Karpas-422 (cell line): ENCODE measurements at regions not wholly inside any gene's neighbourhood (a gene's known extent, or its start where the extent isn't known, plus 50 kb on each side); places are given as distances from the start of the nearest gene placed in this dataset.
"Not testable (repeated sequence)": the region's sequence is repeated elsewhere in the genome, so short reads cannot be mapped to it uniquely, and the experiment has no call there.

Experiments used
- DNase-seq: peaks from one replicate; pipeline ENCODE4 v3.0.0-alpha.2; 2015
- H2AFZ ChIP-seq: fragments of 200-600 bp; sonication (generic); 2 replicates; pipeline ENCODE4 v1.6.1; 2014; ENCODE audit warnings: antibody characterized with exemption, low read length, mixed read lengths
- H3K27ac ChIP-seq: fragments of 200-600 bp; sonication (generic); 2 replicates; pipeline ENCODE4 v1.5.1; 2014; ENCODE audit warnings: mild to moderate bottlenecking, low read length, moderate library complexity
- H3K27me3 ChIP-seq: fragments of 200-600 bp; sonication (generic); 2 replicates; pipeline ENCODE4 v1.6.1; 2014; ENCODE audit warnings: low read length, mixed read lengths
- H3K36me3 ChIP-seq: fragments of 200-600 bp; sonication (generic); 2 replicates; pipeline ENCODE4 v1.6.1; 2014; ENCODE audit warnings: low read length, mixed read lengths; ENCODE audit not compliant: insufficient read depth
- H3K4me1 ChIP-seq: fragments of 200-600 bp; sonication (generic); 2 replicates; pipeline ENCODE4 v1.6.1; 2014; ENCODE audit warnings: mild to moderate bottlenecking, low read length, mixed read lengths
- H3K4me2 ChIP-seq: fragments of 200-600 bp; sonication (generic); 2 replicates; pipeline ENCODE4 v1.6.1; 2014; ENCODE audit warnings: low read length, low read depth, mild to moderate bottlenecking; ENCODE audit not compliant: poor library complexity, severe bottlenecking
- H3K4me3 ChIP-seq: fragments of 200-600 bp; sonication (generic); 2 replicates; pipeline ENCODE4 v1.5.1; 2014; ENCODE audit warnings: mild to moderate bottlenecking, antibody characterized with exemption, low read length, mixed read lengths
- H3K79me2 ChIP-seq: fragments of 200-600 bp; sonication (generic); 2 replicates; pipeline ENCODE4 v1.6.1; 2014; ENCODE audit warnings: mild to moderate bottlenecking, low read length, mixed read lengths
- H3K9ac ChIP-seq: fragments of 200-600 bp; sonication (generic); 2 replicates; pipeline ENCODE4 v1.6.0; 2014; ENCODE audit warnings: low read length
- H3K9me2 ChIP-seq: fragments of 200-600 bp; sonication (generic), shearing (Covaris generic); replicated peaks from 2 replicates; pipeline ENCODE4 v1.6.0; 2014; ENCODE audit warnings: mild to moderate bottlenecking, low read length, moderate library complexity; ENCODE audit not compliant: insufficient read depth
- H3K9me3 ChIP-seq: fragments of 300-700, 200-600 bp; sonication (generic); 2 replicates; pipeline ENCODE4 v1.6.1; 2014; ENCODE audit warnings: low read length, mixed read lengths
- H4K20me1 ChIP-seq: fragments of 200-600 bp; sonication (generic); 2 replicates; pipeline ENCODE4 v1.6.1; 2014; ENCODE audit warnings: mild to moderate bottlenecking, antibody characterized with exemption, low read length, low read depth; ENCODE audit not compliant: insufficient read depth

- no peaks in the 10 kb centered on the region for H4K20me1 ChIP-seq
- H2AFZ ChIP-seq: no peak overlapping the region
- H3K9ac ChIP-seq: no peak overlapping the region
- no peaks in the 10 kb centered on the region for H3K36me3 ChIP-seq
- no peak for DNase-seq
- no peaks in the 10 kb centered on the region for H3K27me3 ChIP-seq
- peaks cover 28% of the 10 kb centered on the region for H3K9me3 ChIP-seq
- no peaks in the 10 kb centered on the region for H3K79me2 ChIP-seq
- no peak overlapping the region for H3K27ac ChIP-seq
- no peak overlapping the region for H3K4me3 ChIP-seq
- H3K9me2 ChIP-seq: no peaks in the 10 kb centered on the region
- no peaks in the 10 kb centered on the region for H3K4me1 ChIP-seq
- H3K4me2 ChIP-seq: no peak overlapping the region
These were observed 55.7 kb upstream of the FAT3 start for GRCh38 chr11:92168936-92169335.

- H3K4me3 ChIP-seq: no peak overlapping the region
- peaks cover 41% of the 10 kb centered on the region for H3K9me3 ChIP-seq
- no peaks in the 10 kb centered on the region for H4K20me1 ChIP-seq
- H3K9me2 ChIP-seq: no peaks in the 10 kb centered on the region
- no peak overlapping the region for H3K9ac ChIP-seq
- no peaks in the 10 kb centered on the region for H3K27me3 ChIP-seq
- DNase-seq: no peak
- no peaks in the 10 kb centered on the region for H3K79me2 ChIP-seq
- H3K4me2 ChIP-seq: no peak overlapping the region
- H3K27ac ChIP-seq: no peak overlapping the region
- no peaks in the 10 kb centered on the region for H3K4me1 ChIP-seq
- H2AFZ ChIP-seq: no peak overlapping the region
- no peaks in the 10 kb centered on the region for H3K36me3 ChIP-seq
These were observed 57.0 kb upstream of the FAT3 start for GRCh38 chr11:92167571-92167970.

GRCh38 chr11:92166335-92166734 lies 58.3 kb upstream of the FAT3 start:
- no peak overlapping the region for H3K9ac ChIP-seq
- H2AFZ ChIP-seq: no peak overlapping the region
- H3K27ac ChIP-seq: no peak overlapping the region

GRCh38 chr11:92163879-92164278 lies 60.7 kb upstream of the FAT3 start:
- no peak overlapping the region for H3K4me3 ChIP-seq

More at GRCh38 chr11:92166335-92166734, 58.3 kb upstream of the FAT3 start:
- Histone ChIP-seq H3K4me3 (no peak overlapping the region), H3K9me3 (peaks cover 41% of the 10 kb centered on the region), H3K36me3 (no peaks in the 10 kb centered on the region), H3K4me2 (no peak overlapping the region), H3K9me2 (no peaks in the 10 kb centered on the region), H3K4me1 (no peaks in the 10 kb centered on the region), H4K20me1 (no peaks in the 10 kb centered on the region), H3K79me2 (no peaks in the 10 kb centered on the region), H3K27me3 (no peaks in the 10 kb centered on the region)
- DNase-seq: no peak

GRCh38 chr11:92162776-92163175 lies 61.8 kb upstream of the FAT3 start:
- no peaks in the 10 kb centered on the region for H3K4me1 ChIP-seq
- peaks cover 31% of the 10 kb centered on the region for H3K9me3 ChIP-seq
- H3K27me3 ChIP-seq: no peaks in the 10 kb centered on the region
- H3K4me2 ChIP-seq: no peak overlapping the region
- no peak overlapping the region for H2AFZ ChIP-seq
- H3K9me2 ChIP-seq: no peaks in the 10 kb centered on the region
- no peak for DNase-seq
- H3K9ac ChIP-seq: no peak overlapping the region
- H4K20me1 ChIP-seq: no peaks in the 10 kb centered on the region
- H3K36me3 ChIP-seq: no peaks in the 10 kb centered on the region
- H3K27ac ChIP-seq: no peak overlapping the region
- no peaks in the 10 kb centered on the region for H3K79me2 ChIP-seq
- H3K4me3 ChIP-seq: no peak overlapping the region

More at GRCh38 chr11:92163879-92164278, 60.7 kb upstream of the FAT3 start:
- Histone ChIP-seq H3K9ac (no peak overlapping the region), H2AFZ (no peak overlapping the region), H3K27ac (no peak overlapping the region), H3K9me3 (peaks cover 38% of the 10 kb centered on the region), H3K36me3 (no peaks in the 10 kb centered on the region), H3K4me1 (no peaks in the 10 kb centered on the region), H3K9me2 (no peaks in the 10 kb centered on the region), H4K20me1 (no peaks in the 10 kb centered on the region), H3K27me3 (no peaks in the 10 kb centered on the region), H3K4me2 (no peak overlapping the region), H3K79me2 (no peaks in the 10 kb centered on the region)
- no peak for DNase-seq

- no peaks in the 10 kb centered on the region for H3K79me2 ChIP-seq
- H3K4me1 ChIP-seq: no peaks in the 10 kb centered on the region
- H3K36me3 ChIP-seq: no peaks in the 10 kb centered on the region
- H3K4me3 ChIP-seq: no peak overlapping the region
- no peak overlapping the region for H3K4me2 ChIP-seq
- no peaks in the 10 kb centered on the region for H3K9me2 ChIP-seq
- H3K9me3 ChIP-seq: peaks cover 17% of the 10 kb centered on the region
- no peak for DNase-seq
- H3K27me3 ChIP-seq: no peaks in the 10 kb centered on the region
- no peak overlapping the region for H2AFZ ChIP-seq
- no peak overlapping the region for H3K27ac ChIP-seq
- no peak overlapping the region for H3K9ac ChIP-seq
- H4K20me1 ChIP-seq: no peaks in the 10 kb centered on the region
These were observed 64.7 kb upstream of the FAT3 start for GRCh38 chr11:92159931-92160330.

GRCh38 chr11:92157390-92157789 lies 67.2 kb upstream of the FAT3 start:
- H4K20me1 ChIP-seq, H3K4me2 ChIP-seq, H3K9me3 ChIP-seq, H3K79me2 ChIP-seq, H3K27ac ChIP-seq, H3K4me3 ChIP-seq, H3K36me3 ChIP-seq, H3K4me1 ChIP-seq, H3K9ac ChIP-seq, H3K9me2 ChIP-seq, H2AFZ ChIP-seq, H3K27me3 ChIP-seq, DNase-seq: not testable (repeated sequence)

GRCh38 chr11:92154611-92155010 lies 70.0 kb upstream of the FAT3 start:
- 0 out of 2 replicates have a peak, but pooled peaks cover 2% of the 10 kb centered on the region for H3K9me2 ChIP-seq
- H3K27ac ChIP-seq: no peak overlapping the region
- H4K20me1 ChIP-seq: no peaks in the 10 kb centered on the region
- peaks cover 3% of the 10 kb centered on the region; the same call in 1 of the 2 replicates for H3K9me3 ChIP-seq
- no peak for DNase-seq
- H3K4me3 ChIP-seq: no peak overlapping the region
- H3K27me3 ChIP-seq: no peaks in the 10 kb centered on the region
- no peaks in the 10 kb centered on the region for H3K4me1 ChIP-seq
- H3K9ac ChIP-seq: no peak overlapping the region
- no peaks in the 10 kb centered on the region for H3K79me2 ChIP-seq
- H3K36me3 ChIP-seq: no peaks in the 10 kb centered on the region
- no peak overlapping the region for H3K4me2 ChIP-seq
- no peak overlapping the region for H2AFZ ChIP-seq

- Histone ChIP-seq H3K79me2 (no peaks in the 10 kb centered on the region), H2AFZ (no peak overlapping the region), H4K20me1 (no peaks in the 10 kb centered on the region), H3K27ac (no peak overlapping the region), H3K36me3 (no peaks in the 10 kb centered on the region), H3K9me3 (peaks cover 3% of the 10 kb centered on the region; the same call in 1 of the 2 replicates), H3K9me2 (0 out of 2 replicates have a peak, but pooled peaks cover 2% of the 10 kb centered on the region), H3K9ac (no peak overlapping the region), H3K27me3 (no peaks in the 10 kb centered on the region), H3K4me2 (no peak overlapping the region), H3K4me1 (no peaks in the 10 kb centered on the region), H3K4me3 (no peak overlapping the region)
- no peak for DNase-seq
These were observed 70.5 kb upstream of the FAT3 start for GRCh38 chr11:92154110-92154509.
